GM19240 (cell line): ENCODE measurements at regions not wholly inside any gene's neighbourhood (a gene's known extent, or its start where the extent isn't known, plus 50 kb on each side); places are given as distances from the start of the nearest gene placed in this dataset.

Experiments used
- DNase-seq: peaks from one replicate; pipeline ENCODE4 v3.0.0; 2011; ENCODE audit warnings: low spot score; ENCODE audit not compliant: insufficient read length

GRCh38 chr12:27907766-27908165, 64.8 kb downstream of the PTHLH start:
- no peak for DNase-seq

GRCh38 chr12:27906658-27907473, 65.7 kb downstream of the PTHLH start:
- no peak for DNase-seq

- no peak for DNase-seq
These were observed 66.4 kb downstream of the PTHLH start for GRCh38 chr12:27906127-27906500.

- no peak for DNase-seq
These were observed 67.0 kb downstream of the PTHLH start for GRCh38 chr12:27905285-27906126.

GRCh38 chr12:27902651-27903050, 69.9 kb downstream of the PTHLH start:
- DNase-seq: no peak

GRCh38 chr12:27901959-27902358, 70.6 kb downstream of the PTHLH start:
- no peak for DNase-seq

GRCh38 chr12:27900920-27901879, 71.3 kb downstream of the PTHLH start:
- DNase-seq: no peak

- no peak for DNase-seq
These were observed 73.3 kb downstream of the PTHLH start for GRCh38 chr12:27899151-27899661.

- no peak for DNase-seq
These were observed 74.5 kb downstream of the PTHLH start for GRCh38 chr12:27898022-27898421.

- no peak for DNase-seq
These were observed 76.0 kb downstream of the PTHLH start for GRCh38 chr12:27896419-27896990.

GRCh38 chr12:27894309-27894708, 78.2 kb downstream of the PTHLH start:
- DNase-seq: no peak

GRCh38 chr12:27879708-27880107, 92.8 kb downstream of the PTHLH start:
- no peak for DNase-seq

- no peak for DNase-seq
These were observed 95.6 kb upstream of the MANSC4 start for GRCh38 chr12:27875677-27876076.

GRCh38 chr12:27873010-27873409, 93.0 kb upstream of the MANSC4 start:
- DNase-seq: no peak

- DNase-seq: no peak
These were observed 91.9 kb upstream of the MANSC4 start for GRCh38 chr12:27871946-27872345.

GRCh38 chr12:27870939-27871338, 90.9 kb upstream of the MANSC4 start:
- no peak for DNase-seq

GRCh38 chr12:27869567-27869966, 89.5 kb upstream of the MANSC4 start:
- DNase-seq: no peak

- no peak for DNase-seq
These were observed 88.1 kb upstream of the MANSC4 start for GRCh38 chr12:27868139-27868538.

- DNase-seq: no peak
These were observed 86.5 kb upstream of the MANSC4 start for GRCh38 chr12:27866373-27867101.

GRCh38 chr12:27865421-27865820, 85.4 kb upstream of the MANSC4 start:
- DNase-seq: no peak
